GM23338 (cell line): ENCODE measurements at regions not wholly inside any gene's neighbourhood (a gene's known extent, or its start where the extent isn't known, plus 50 kb on each side); places are given as distances from the start of the nearest gene placed in this dataset.

ENCODE experiments used
- ATAC-seq: fragments of 200-7000 bp; cut with Tn5 transposase; 3 replicates; pipeline ENCODE4 v1.9.1; 2020
- DNase-seq: peaks from one replicate; pipeline ENCODE4 v3.0.0-alpha.2; 2015; ENCODE audit warnings: low spot score
- H2AFZ ChIP-seq: fragments of 200-600 bp; sonication (generic); 2 replicates; pipeline ENCODE4 v1.8.0; 2016; ENCODE audit warnings: antibody characterized with exemption, mild to moderate bottlenecking, moderate library complexity
- H3F3A ChIP-seq: fragments of 200-600 bp; sonication (generic); replicated peaks from 2 replicates; pipeline ENCODE4 v1.8.0; 2017; ENCODE audit warnings: antibody characterized with exemption, mixed run types, low read depth
- H3K27ac ChIP-seq: fragments of 200-600 bp; sonication (generic); 2 replicates; pipeline ENCODE4 v1.6.1; 2016; ENCODE audit warnings: low read depth
- H3K27me3 ChIP-seq: fragments of 200-600 bp; sonication (generic); 2 replicates; pipeline ENCODE4 v1.8.0; 2016; ENCODE audit warnings: mild to moderate bottlenecking, mixed run types, moderate library complexity; ENCODE audit not compliant: insufficient read depth
- H3K36me3 ChIP-seq: fragments of 200-600 bp; sonication (generic); 2 replicates; pipeline ENCODE4 v1.8.0; 2016; ENCODE audit warnings: mild to moderate bottlenecking; ENCODE audit not compliant: insufficient read depth
- H3K4me1 ChIP-seq: fragments of 200-600 bp; sonication (generic); 2 replicates; pipeline ENCODE4 v1.8.0; 2016; ENCODE audit warnings: mild to moderate bottlenecking, moderate library complexity; ENCODE audit not compliant: insufficient read depth
- H3K4me2 ChIP-seq: fragments of 200-600 bp; sonication (generic); 2 replicates; pipeline ENCODE4 v1.7.1; 2017; ENCODE audit warnings: mixed run types
- H3K4me3 ChIP-seq: fragments of 200-600 bp; sonication (generic); 2 replicates; pipeline ENCODE4 v1.6.1; 2016; ENCODE audit warnings: mixed run types
- H3K79me2 ChIP-seq: fragments of 200-600 bp; sonication (generic); replicated peaks from 2 replicates; pipeline ENCODE4 v1.8.0; 2017; ENCODE audit warnings: mild to moderate bottlenecking; ENCODE audit not compliant: insufficient read depth
- H3K9me2 ChIP-seq: fragments of 200-600 bp; sonication (generic); 2 replicates; pipeline ENCODE4 v1.8.0; 2017; ENCODE audit not compliant: insufficient read depth
- H4K20me1 ChIP-seq: fragments of 200-600 bp; sonication (generic); replicated peaks from 2 replicates; pipeline ENCODE4 v1.8.0; 2017; ENCODE audit warnings: mild to moderate bottlenecking; ENCODE audit not compliant: insufficient read depth
- H3K27ac Mint-ChIP-seq: 2 replicates; pipeline ENCODE4 v1.8.0; 2020; ENCODE audit warnings: inconsistent platforms, mild to moderate bottlenecking, moderate library complexity, mixed read lengths
- H3K27me3 Mint-ChIP-seq: 3 replicates; pipeline ENCODE4 v1.8.0; 2022; ENCODE audit warnings: low read depth, mild to moderate bottlenecking, moderate library complexity, mixed read lengths, inconsistent platforms; ENCODE audit not compliant: insufficient read depth, poor library complexity
- H3K36me3 Mint-ChIP-seq: 3 replicates; pipeline ENCODE4 v1.8.0; 2021; ENCODE audit warnings: low read depth, mild to moderate bottlenecking, inconsistent platforms, moderate library complexity, mixed read lengths
- H3K4me1 Mint-ChIP-seq: 3 replicates; pipeline ENCODE4 v1.8.0; 2020; ENCODE audit warnings: mild to moderate bottlenecking, inconsistent platforms, mixed read lengths
- H3K4me3 Mint-ChIP-seq: 3 replicates; pipeline ENCODE4 v1.8.0; 2021; ENCODE audit warnings: moderate library complexity, mild to moderate bottlenecking, inconsistent platforms, mixed read lengths
- H3K9me3 Mint-ChIP-seq: 3 replicates; pipeline ENCODE4 v1.8.0; 2020; ENCODE audit warnings: moderate library complexity, mild to moderate bottlenecking, inconsistent platforms, mixed read lengths
- EZH2phosphoT487 ChIP-seq: fragments of 200-600 bp; sonication (generic); IDR thresholded peaks from one replicate; pipeline ENCODE4 v1.8.1; 2018; ENCODE audit warnings: antibody characterized with exemption; ENCODE audit not compliant: unreplicated experiment
- JUNB ChIP-seq: IDR thresholded peaks from one replicate; pipeline ENCODE4 v1.6.1; 2016; ENCODE audit warnings: antibody characterized with exemption; ENCODE audit not compliant: unreplicated experiment
- NANOG ChIP-seq: IDR thresholded peaks from 2 replicates; pipeline ENCODE4 v1.6.1; 2016; ENCODE audit warnings: antibody characterized with exemption, borderline replicate concordance
- STAT1 ChIP-seq: IDR thresholded peaks from one replicate; pipeline ENCODE4 v1.6.1; 2016; ENCODE audit warnings: antibody characterized with exemption; ENCODE audit not compliant: unreplicated experiment
- TF ChIP-seq, protein P1 (sequence below): fragments of 250-450 bp; sonication (Bioruptor Pico); IDR thresholded peaks from 2 replicates; pipeline ENCODE4 v1.5.0; 2020; ENCODE audit warnings: mild to moderate bottlenecking, moderate library complexity
- TF ChIP-seq, protein P2 (sequence below), 2 experiments: fragments of 200-600 bp in 1 of 2; sonication (generic) in 1 of 2; conservative IDR thresholded peaks; 2 replicates each; pipeline versions ENCODE4 v1.5.1 to v1.6.1; 2016 to 2017; ENCODE audit warnings: antibody characterized with exemption in 2 of 2, low read depth in 2 of 2, mild to moderate bottlenecking in 2 of 2, moderate library complexity in 1 of 2
- TF ChIP-seq, protein P3 (sequence below): IDR thresholded peaks from 2 replicates; pipeline ENCODE4 v1.6.1; 2016; ENCODE audit warnings: antibody characterized with exemption

DNA sequence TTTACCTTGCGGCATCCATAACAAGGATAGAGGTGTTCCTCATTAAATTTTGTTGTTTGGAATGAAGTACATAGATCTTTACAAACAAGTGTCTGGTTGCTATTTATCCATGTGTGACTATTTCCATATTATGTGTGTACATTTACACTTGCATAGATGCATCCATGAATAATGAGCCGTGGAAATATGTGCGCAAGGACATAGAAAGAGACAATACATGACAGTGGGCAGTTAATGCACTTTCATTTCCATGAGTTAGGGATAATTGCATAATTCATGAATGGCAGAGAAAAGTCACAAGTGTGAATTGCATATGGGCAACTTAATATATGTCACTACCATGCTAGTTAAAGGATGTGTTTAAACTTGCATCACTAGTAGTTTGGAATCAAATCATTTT is 338.2 kb upstream of the PITX2 start (continued):
- TF ChIP-seq, protein P1, sequence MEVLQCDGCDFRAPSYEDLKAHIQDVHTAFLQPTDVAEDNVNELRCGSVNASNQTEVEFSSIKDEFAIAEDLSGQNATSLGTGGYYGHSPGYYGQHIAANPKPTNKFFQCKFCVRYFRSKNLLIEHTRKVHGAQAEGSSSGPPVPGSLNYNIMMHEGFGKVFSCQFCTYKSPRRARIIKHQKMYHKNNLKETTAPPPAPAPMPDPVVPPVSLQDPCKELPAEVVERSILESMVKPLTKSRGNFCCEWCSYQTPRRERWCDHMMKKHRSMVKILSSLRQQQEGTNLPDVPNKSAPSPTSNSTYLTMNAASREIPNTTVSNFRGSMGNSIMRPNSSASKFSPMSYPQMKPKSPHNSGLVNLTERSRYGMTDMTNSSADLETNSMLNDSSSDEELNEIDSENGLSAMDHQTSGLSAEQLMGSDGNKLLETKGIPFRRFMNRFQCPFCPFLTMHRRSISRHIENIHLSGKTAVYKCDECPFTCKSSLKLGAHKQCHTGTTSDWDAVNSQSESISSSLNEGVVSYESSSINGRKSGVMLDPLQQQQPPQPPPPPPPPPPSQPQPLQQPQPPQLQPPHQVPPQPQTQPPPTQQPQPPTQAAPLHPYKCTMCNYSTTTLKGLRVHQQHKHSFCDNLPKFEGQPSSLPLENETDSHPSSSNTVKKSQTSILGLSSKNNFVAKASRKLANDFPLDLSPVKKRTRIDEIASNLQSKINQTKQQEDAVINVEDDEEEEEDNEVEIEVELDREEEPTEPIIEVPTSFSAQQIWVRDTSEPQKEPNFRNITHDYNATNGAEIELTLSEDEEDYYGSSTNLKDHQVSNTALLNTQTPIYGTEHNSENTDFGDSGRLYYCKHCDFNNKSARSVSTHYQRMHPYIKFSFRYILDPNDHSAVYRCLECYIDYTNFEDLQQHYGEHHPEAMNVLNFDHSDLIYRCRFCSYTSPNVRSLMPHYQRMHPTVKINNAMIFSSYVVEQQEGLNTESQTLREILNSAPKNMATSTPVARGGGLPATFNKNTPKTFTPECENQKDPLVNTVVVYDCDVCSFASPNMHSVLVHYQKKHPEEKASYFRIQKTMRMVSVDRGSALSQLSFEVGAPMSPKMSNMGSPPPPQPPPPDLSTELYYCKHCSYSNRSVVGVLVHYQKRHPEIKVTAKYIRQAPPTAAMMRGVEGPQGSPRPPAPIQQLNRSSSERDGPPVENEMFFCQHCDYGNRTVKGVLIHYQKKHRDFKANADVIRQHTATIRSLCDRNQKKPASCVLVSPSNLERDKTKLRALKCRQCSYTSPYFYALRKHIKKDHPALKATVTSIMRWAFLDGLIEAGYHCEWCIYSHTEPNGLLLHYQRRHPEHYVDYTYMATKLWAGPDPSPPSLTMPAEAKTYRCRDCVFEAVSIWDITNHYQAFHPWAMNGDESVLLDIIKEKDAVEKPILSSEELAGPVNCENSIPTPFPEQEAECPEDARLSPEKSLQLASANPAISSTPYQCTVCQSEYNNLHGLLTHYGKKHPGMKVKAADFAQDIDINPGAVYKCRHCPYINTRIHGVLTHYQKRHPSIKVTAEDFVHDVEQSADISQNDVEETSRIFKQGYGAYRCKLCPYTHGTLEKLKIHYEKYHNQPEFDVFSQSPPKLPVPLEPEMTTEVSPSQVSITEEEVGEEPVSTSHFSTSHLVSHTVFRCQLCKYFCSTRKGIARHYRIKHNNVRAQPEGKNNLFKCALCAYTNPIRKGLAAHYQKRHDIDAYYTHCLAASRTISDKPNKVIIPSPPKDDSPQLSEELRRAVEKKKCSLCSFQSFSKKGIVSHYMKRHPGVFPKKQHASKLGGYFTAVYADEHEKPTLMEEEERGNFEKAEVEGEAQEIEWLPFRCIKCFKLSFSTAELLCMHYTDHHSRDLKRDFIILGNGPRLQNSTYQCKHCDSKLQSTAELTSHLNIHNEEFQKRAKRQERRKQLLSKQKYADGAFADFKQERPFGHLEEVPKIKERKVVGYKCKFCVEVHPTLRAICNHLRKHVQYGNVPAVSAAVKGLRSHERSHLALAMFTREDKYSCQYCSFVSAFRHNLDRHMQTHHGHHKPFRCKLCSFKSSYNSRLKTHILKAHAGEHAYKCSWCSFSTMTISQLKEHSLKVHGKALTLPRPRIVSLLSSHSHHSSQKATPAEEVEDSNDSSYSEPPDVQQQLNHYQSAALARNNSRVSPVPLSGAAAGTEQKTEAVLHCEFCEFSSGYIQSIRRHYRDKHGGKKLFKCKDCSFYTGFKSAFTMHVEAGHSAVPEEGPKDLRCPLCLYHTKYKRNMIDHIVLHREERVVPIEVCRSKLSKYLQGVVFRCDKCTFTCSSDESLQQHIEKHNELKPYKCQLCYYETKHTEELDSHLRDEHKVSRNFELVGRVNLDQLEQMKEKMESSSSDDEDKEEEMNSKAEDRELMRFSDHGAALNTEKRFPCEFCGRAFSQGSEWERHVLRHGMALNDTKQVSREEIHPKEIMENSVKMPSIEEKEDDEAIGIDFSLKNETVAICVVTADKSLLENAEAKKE (CRISPR knock-in tag) = no peak
- TF ChIP-seq STAT1 = no peak
- no peak for TF ChIP-seq NANOG

DNA sequence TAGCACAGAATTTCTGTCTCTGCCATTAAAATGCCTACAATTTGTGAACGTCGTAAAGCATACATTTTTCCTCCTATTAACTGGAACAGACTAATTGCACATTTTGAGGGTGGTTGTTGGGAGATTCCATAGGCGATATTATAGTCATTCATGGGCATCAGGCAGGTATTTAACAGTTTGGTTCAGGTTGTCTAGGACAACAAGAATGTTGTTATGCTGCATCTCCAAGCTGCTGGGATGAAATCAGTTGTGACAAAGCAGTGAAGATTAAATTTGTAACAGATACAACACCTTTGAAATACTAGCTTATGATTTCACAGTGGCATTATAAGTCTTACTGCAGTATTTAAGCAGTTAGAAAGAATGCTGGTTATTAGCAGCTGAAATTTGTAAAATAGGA is 339.7 kb upstream of the PITX2 start:
- no peaks in the 10 kb centered on the region for H3F3A ChIP-seq
- H3K4me2 ChIP-seq = no peak overlapping the region
- no peak overlapping the region for H3K27ac ChIP-seq
- Mint-ChIP-seq H3K4me3 (no peak overlapping the region), H3K27me3 (no peaks in the 10 kb centered on the region), H3K4me1 (peaks cover 12% of the 10 kb centered on the region; the same call in 2 of the 3 replicates), H3K36me3 (no peaks in the 10 kb centered on the region), H3K9me3 (no peaks in the 10 kb centered on the region), H3K27ac (no peak overlapping the region)
- no peak overlapping the region for H3K4me3 ChIP-seq
- no peak for ATAC-seq
- H4K20me1 ChIP-seq = no peaks in the 10 kb centered on the region
- no peaks in the 10 kb centered on the region for H3K36me3 ChIP-seq
- H2AFZ ChIP-seq = no peak overlapping the region
- DNase-seq = no peak
- TF ChIP-seq STAT1 (no peak), EZH2phosphoT487 (no peak), JUNB (no peak)
- TF ChIP-seq, protein P1 (CRISPR knock-in tag) = no peak
- TF ChIP-seq, protein P2, sequence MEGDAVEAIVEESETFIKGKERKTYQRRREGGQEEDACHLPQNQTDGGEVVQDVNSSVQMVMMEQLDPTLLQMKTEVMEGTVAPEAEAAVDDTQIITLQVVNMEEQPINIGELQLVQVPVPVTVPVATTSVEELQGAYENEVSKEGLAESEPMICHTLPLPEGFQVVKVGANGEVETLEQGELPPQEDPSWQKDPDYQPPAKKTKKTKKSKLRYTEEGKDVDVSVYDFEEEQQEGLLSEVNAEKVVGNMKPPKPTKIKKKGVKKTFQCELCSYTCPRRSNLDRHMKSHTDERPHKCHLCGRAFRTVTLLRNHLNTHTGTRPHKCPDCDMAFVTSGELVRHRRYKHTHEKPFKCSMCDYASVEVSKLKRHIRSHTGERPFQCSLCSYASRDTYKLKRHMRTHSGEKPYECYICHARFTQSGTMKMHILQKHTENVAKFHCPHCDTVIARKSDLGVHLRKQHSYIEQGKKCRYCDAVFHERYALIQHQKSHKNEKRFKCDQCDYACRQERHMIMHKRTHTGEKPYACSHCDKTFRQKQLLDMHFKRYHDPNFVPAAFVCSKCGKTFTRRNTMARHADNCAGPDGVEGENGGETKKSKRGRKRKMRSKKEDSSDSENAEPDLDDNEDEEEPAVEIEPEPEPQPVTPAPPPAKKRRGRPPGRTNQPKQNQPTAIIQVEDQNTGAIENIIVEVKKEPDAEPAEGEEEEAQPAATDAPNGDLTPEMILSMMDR (conservative IDR thresholded peaks at IDR 0.05; ENCODE audit: low read depth in 2 of 2) = no peak
- TF ChIP-seq, protein P3, sequence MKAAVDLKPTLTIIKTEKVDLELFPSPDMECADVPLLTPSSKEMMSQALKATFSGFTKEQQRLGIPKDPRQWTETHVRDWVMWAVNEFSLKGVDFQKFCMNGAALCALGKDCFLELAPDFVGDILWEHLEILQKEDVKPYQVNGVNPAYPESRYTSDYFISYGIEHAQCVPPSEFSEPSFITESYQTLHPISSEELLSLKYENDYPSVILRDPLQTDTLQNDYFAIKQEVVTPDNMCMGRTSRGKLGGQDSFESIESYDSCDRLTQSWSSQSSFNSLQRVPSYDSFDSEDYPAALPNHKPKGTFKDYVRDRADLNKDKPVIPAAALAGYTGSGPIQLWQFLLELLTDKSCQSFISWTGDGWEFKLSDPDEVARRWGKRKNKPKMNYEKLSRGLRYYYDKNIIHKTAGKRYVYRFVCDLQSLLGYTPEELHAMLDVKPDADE = no peak
- H3K79me2 ChIP-seq = no peaks in the 10 kb centered on the region
- H3K27me3 ChIP-seq = no peaks in the 10 kb centered on the region
- H3K4me1 ChIP-seq = peaks cover 19% of the 10 kb centered on the region
- H3K9me2 ChIP-seq = no peaks in the 10 kb centered on the region
